ENCODE measurements at regions not wholly inside any gene's neighbourhood (a gene's known extent, or its start where the extent isn't known, plus 50 kb on each side); places are given as distances from the start of the nearest gene placed in this dataset.

GRCh38 chr12:115700081-115700480 is 577.4 kb downstream of the MED13L start:
- TF ChIP-seq, protein P1, sequence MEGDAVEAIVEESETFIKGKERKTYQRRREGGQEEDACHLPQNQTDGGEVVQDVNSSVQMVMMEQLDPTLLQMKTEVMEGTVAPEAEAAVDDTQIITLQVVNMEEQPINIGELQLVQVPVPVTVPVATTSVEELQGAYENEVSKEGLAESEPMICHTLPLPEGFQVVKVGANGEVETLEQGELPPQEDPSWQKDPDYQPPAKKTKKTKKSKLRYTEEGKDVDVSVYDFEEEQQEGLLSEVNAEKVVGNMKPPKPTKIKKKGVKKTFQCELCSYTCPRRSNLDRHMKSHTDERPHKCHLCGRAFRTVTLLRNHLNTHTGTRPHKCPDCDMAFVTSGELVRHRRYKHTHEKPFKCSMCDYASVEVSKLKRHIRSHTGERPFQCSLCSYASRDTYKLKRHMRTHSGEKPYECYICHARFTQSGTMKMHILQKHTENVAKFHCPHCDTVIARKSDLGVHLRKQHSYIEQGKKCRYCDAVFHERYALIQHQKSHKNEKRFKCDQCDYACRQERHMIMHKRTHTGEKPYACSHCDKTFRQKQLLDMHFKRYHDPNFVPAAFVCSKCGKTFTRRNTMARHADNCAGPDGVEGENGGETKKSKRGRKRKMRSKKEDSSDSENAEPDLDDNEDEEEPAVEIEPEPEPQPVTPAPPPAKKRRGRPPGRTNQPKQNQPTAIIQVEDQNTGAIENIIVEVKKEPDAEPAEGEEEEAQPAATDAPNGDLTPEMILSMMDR (conservative IDR thresholded peaks at IDR 0.05; ENCODE audit: low read depth, low read length) = no peak
- TF ChIP-seq EZH2 (IDR thresholded peaks at IDR 0.05; ENCODE audit: low read length, unreplicated experiment) (no peak), EZH2phosphoT487 (IDR thresholded peaks at IDR 0.05; ENCODE audit: borderline replicate concordance, low read length) (no peak)
